Activated naive CD4-positive, alpha-beta T cell treated with anti-CD3 and anti-CD28 coated beads for 36 hours (primary cell): ENCODE measurements at regions not wholly inside any gene's neighbourhood (a gene's known extent, or its start where the extent isn't known, plus 50 kb on each side); places are given as distances from the start of the nearest gene placed in this dataset.

Source experiments
- CTCF ChIA-PET: fragments of 350-600 bp; sonication (Branson Sonifier 250); formaldehyde crosslinking; loops from one replicate; lab custom pipeline; 2021; ENCODE audit warnings: antibody characterized with exemption; lab: Charles Lee
- DNase-seq: peaks from one replicate; pipeline ENCODE4 v3.0.0-alpha.2; 2020
- H3K27ac Mint-ChIP-seq: one replicate; pipeline ENCODE4 v1.8.0; 2021; ENCODE audit warnings: mild to moderate bottlenecking, mixed read lengths
- H3K27me3 Mint-ChIP-seq: one replicate; pipeline ENCODE4 v1.8.0; 2021; ENCODE audit warnings: low read depth, mixed read lengths
- H3K36me3 Mint-ChIP-seq: one replicate; pipeline ENCODE4 v1.8.0; 2021; ENCODE audit warnings: low read depth, mixed read lengths
- H3K4me1 Mint-ChIP-seq: one replicate; pipeline ENCODE4 v1.8.0; 2021; ENCODE audit warnings: low read depth, mixed read lengths
- H3K4me3 Mint-ChIP-seq: one replicate; pipeline ENCODE4 v1.8.0; 2021; ENCODE audit warnings: mild to moderate bottlenecking, moderate library complexity, mixed read lengths
- H3K9me3 Mint-ChIP-seq: one replicate; pipeline ENCODE4 v1.8.0; 2021; ENCODE audit warnings: mixed read lengths
- intact Hi-C: fragments of 100-400 bp; cut with micrococcal nuclease; formaldehyde crosslinking; loops from one replicate; pipeline ENCODE4 v1.15.1; 2023

GRCh38 chr21:41024746-41025254 lies 143.2 kb upstream of the BACE2 start:
- no peaks in the 10 kb centered on the region for H3K4me1 Mint-ChIP-seq
- H3K9me3 Mint-ChIP-seq, result no peaks in the 10 kb centered on the region
- H3K27ac Mint-ChIP-seq, result no peak overlapping the region
- H3K36me3 Mint-ChIP-seq, result no peaks in the 10 kb centered on the region
- CTCF ChIA-PET, result no interaction called here
- no peak overlapping the region for H3K4me3 Mint-ChIP-seq
- no peak for DNase-seq
- intact Hi-C loops, result no loop called here
- H3K27me3 Mint-ChIP-seq, result peaks cover 13% of the 10 kb centered on the region

DNA sequence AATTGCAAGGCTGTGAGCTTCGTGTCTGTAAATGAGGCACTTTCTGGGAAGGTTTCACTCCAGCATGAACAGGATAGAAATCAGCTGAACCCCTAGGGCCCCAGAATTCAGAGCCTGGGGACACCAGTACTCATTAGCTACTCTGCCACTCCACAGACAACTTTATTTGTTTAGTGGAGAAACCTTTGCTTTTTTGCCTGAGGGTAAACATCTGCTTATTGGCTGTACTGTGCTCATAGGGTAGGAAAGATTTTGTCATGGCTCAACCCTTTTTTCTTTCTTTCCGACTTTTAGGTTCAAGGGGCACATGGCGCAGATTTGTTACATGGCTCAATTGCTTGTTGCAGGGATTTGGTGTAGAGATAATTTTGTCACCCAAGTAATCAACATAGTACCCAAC lies 138.4 kb upstream of the BACE2 start:
- Mint-ChIP-seq H3K27me3 (peaks cover 33% of the 10 kb centered on the region), H3K4me1 (no peaks in the 10 kb centered on the region), H3K27ac (no peak overlapping the region), H3K9me3 (no peaks in the 10 kb centered on the region), H3K36me3 (no peaks in the 10 kb centered on the region), H3K4me3 (no peak overlapping the region)
- intact Hi-C loops, result no loop called here
- no peak for DNase-seq
- CTCF ChIA-PET, result no interaction called here

DNA sequence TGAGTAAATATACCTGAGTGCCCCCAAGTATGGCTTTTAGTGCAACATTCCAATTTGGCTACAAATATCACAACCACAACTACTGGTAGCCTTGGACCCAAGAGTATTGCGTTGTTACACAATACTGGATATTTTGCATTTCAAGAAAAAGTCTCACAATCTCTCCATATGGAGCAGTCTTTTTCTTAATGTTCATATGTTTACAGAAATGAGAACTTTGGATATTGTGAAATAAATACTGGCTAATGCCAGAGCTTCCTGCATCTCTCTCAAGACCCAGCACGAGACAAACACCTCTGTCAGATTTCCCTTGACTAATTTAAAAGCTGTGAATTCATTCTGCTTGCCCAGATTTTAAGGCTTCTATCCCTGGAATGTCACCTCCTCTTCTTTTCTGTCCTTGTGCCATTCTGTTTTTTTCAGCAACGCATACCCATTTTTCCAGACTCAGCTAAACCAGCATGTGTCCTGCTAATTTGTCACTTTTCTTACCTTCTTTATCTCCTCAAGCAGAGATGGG lies 136.2 kb upstream of the BACE2 start:
- Mint-ChIP-seq H3K36me3 (no peaks in the 10 kb centered on the region), H3K27me3 (peaks cover 33% of the 10 kb centered on the region), H3K4me1 (no peaks in the 10 kb centered on the region), H3K4me3 (no peak overlapping the region), H3K27ac (no peak overlapping the region), H3K9me3 (no peaks in the 10 kb centered on the region)
- intact Hi-C loops, result no loop called here
- DNase-seq, result no peak
- CTCF ChIA-PET, result no interaction called here

DNA sequence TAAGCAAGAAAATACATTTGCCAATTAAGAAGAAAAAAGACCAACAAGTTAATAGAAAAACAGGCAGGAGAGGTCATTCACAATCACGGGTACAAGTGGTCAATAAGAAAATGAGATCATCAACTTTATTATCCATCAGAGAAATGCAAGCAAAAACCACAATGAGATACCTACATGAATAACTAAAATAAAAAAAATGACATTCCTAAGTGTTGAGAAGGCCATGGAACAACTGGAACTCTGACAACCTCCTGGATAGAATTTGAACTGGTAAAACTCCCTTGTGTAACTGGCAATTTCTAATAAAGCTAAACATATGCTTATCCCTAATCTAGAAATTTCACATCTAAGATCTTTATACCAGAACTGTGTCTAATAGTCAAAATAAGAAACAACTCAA lies 135.4 kb upstream of the BACE2 start:
- DNase-seq, result no peak
- peaks cover 33% of the 10 kb centered on the region for H3K27me3 Mint-ChIP-seq
- H3K27ac Mint-ChIP-seq, result no peak overlapping the region
- no peaks in the 10 kb centered on the region for H3K9me3 Mint-ChIP-seq
- no peaks in the 10 kb centered on the region for H3K4me1 Mint-ChIP-seq
- intact Hi-C loops, result no loop called here
- H3K4me3 Mint-ChIP-seq, result no peak overlapping the region
- CTCF ChIA-PET, result no interaction called here
- no peaks in the 10 kb centered on the region for H3K36me3 Mint-ChIP-seq

- intact Hi-C loops, result no loop called here
- H3K27me3 Mint-ChIP-seq, result peaks cover 14% of the 10 kb centered on the region
- no peak for DNase-seq
- H3K4me1 Mint-ChIP-seq, result no peaks in the 10 kb centered on the region
- H3K36me3 Mint-ChIP-seq, result no peaks in the 10 kb centered on the region
- CTCF ChIA-PET, result interaction anchor here (0.9 kb wide), 1 partner anchor 16 kb away, joined by 3 read pairs; no protein-coding TSS in a partner anchor
- no peaks in the 10 kb centered on the region for H3K9me3 Mint-ChIP-seq
- no peak overlapping the region for H3K27ac Mint-ChIP-seq
- no peak overlapping the region for H3K4me3 Mint-ChIP-seq
Observed at GRCh38 chr21:41037212-41037611, 130.7 kb upstream of the BACE2 start.

DNA sequence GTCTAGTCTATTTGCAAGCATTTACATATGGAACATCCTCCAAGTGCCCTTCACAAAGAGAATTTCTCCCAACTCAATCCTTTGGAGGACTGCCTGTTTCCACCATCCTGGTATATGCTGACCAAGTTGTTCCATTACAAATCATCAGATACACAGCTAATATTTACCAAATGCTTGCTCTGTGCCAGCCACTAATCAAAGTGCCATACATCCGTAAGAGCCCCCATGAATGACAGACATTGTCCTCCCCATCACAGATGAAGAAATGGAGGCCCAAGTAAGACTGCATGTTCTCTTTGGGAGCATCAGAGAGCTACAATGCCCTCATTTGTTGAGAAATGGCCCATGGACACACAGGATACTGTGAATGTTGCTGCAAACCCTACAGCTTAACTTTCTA lies 130.0 kb upstream of the BACE2 start:
- intact Hi-C loops, result no loop called here
- Mint-ChIP-seq H3K4me1 (no peaks in the 10 kb centered on the region), H3K36me3 (no peaks in the 10 kb centered on the region), H3K9me3 (no peaks in the 10 kb centered on the region), H3K27me3 (peaks cover 10% of the 10 kb centered on the region), H3K27ac (no peak overlapping the region), H3K4me3 (no peak overlapping the region)
- CTCF ChIA-PET, result interaction anchor here (0.9 kb wide), 1 partner anchor 16 kb away, joined by 3 read pairs; no protein-coding TSS in a partner anchor
- no peak for DNase-seq

- intact Hi-C loops, result no loop called here
- no peaks in the 10 kb centered on the region for H3K36me3 Mint-ChIP-seq
- DNase-seq, result no peak
- CTCF ChIA-PET, result no interaction called here
- H3K9me3 Mint-ChIP-seq, result no peaks in the 10 kb centered on the region
- peaks cover 14% of the 10 kb centered on the region for H3K27me3 Mint-ChIP-seq
- H3K4me1 Mint-ChIP-seq, result no peaks in the 10 kb centered on the region
- no peak overlapping the region for H3K27ac Mint-ChIP-seq
- H3K4me3 Mint-ChIP-seq, result no peak overlapping the region
Observed at GRCh38 chr21:41043014-41043413, 124.9 kb upstream of the BACE2 start.

GRCh38 chr21:41045534-41046268 lies 122.3 kb upstream of the BACE2 start:
- Mint-ChIP-seq H3K9me3 (no peaks in the 10 kb centered on the region), H3K36me3 (no peaks in the 10 kb centered on the region), H3K27me3 (peaks cover 12% of the 10 kb centered on the region), H3K27ac (no peak overlapping the region), H3K4me1 (no peaks in the 10 kb centered on the region), H3K4me3 (no peak overlapping the region)
- intact Hi-C loops, result no loop called here
- DNase-seq, result peak; percentile 5
- CTCF ChIA-PET, result no interaction called here

DNA sequence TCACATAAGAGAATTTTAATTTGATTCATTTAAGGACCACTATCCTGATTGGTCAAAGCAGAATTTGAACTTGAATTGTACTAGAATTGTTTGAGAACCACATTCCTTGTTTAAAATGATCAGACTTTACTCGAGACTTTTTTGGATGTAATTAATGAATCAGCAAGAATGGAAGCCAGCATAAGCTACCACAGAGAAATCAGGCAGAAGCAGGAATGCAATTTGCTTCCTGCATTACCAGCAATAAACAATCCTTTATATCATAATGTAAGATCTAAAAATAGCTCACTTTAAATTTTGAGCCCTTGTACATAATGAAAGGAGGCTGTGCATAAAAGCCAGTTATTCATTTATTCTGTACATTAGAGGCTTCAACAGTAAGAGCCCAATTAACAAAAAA lies 119.8 kb upstream of the BACE2 start:
- Mint-ChIP-seq H3K4me3 (no peak overlapping the region), H3K9me3 (no peaks in the 10 kb centered on the region), H3K36me3 (no peaks in the 10 kb centered on the region), H3K27me3 (peaks cover 12% of the 10 kb centered on the region), H3K4me1 (no peaks in the 10 kb centered on the region), H3K27ac (no peak overlapping the region)
- DNase-seq, result no peak
- CTCF ChIA-PET, result no interaction called here
- intact Hi-C loops, result no loop called here

DNA sequence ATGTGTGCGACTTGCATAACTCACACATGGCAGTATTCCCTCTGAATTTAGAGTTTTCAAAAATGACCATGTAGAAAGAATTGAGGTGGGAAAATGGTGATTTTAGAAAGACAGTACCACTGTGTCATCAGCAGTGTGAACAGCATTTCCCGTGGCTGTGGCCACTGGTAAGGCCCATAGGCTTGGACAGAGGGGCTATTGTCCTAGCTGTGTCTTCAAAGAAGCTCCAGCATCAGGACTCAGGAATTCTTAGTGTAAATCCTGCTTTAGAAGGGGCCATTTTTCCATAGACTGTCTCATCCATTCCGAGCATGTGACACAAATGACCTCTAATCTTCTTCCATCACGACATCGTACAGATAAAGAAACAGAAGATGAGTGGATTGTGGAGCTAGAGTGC lies 119.3 kb upstream of the BACE2 start:
- intact Hi-C loops, result no loop called here
- Mint-ChIP-seq H3K4me3 (no peak overlapping the region), H3K27ac (no peak overlapping the region), H3K9me3 (no peaks in the 10 kb centered on the region), H3K4me1 (no peaks in the 10 kb centered on the region), H3K27me3 (peaks cover 12% of the 10 kb centered on the region), H3K36me3 (no peaks in the 10 kb centered on the region)
- CTCF ChIA-PET, result no interaction called here
- DNase-seq, result no peak

DNA sequence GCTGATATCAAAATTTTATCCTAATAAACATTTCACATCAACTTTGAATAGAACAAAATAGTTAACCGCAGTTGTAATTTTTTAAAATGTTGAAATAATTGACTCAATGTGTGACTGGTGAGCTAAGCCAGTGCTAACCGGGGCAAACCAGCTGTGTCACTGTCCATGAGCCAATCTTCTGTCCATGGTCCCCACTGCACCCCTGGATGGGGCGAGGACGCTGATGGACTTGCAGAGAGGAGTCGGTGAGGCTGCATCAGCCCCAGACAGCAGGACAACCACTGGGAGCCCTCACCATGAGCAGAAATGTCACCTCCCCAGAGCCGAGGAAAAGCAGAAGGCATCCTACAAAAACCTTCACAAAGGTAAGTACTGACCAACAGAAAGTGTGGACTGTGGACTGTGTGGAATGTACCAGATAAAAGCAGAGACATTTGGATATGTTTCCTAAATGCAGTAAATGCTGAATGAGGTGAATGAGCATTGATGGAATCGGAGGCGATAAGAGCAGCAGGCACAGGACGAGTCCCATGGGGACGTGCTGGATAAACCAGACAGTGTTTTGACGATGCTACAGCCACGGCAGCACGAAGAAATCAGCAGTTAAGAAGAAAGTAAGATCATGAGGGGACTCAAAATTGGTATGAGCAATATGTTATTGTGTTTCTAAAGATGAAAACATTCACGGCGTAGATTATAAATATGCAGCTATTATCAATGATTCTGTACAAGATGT lies 115.0 kb upstream of the BACE2 start:
- DNase-seq, result no peak
- CTCF ChIA-PET, result interaction anchor here (1.3 kb wide), 1 partner anchor 16 kb away, joined by 3 read pairs; no protein-coding TSS in a partner anchor
- Mint-ChIP-seq H3K4me1 (no peaks in the 10 kb centered on the region), H3K27me3 (no peaks in the 10 kb centered on the region), H3K27ac (no peak overlapping the region), H3K36me3 (no peaks in the 10 kb centered on the region), H3K4me3 (no peak overlapping the region), H3K9me3 (no peaks in the 10 kb centered on the region)
- intact Hi-C loops, result no loop called here

- CTCF ChIA-PET, result interaction anchor here (1.3 kb wide), 1 partner anchor 17 kb away, joined by 3 read pairs; no protein-coding TSS in a partner anchor
- Mint-ChIP-seq H3K27me3 (no peaks in the 10 kb centered on the region), H3K9me3 (no peaks in the 10 kb centered on the region), H3K36me3 (no peaks in the 10 kb centered on the region), H3K4me1 (no peaks in the 10 kb centered on the region), H3K4me3 (no peak overlapping the region), H3K27ac (no peak overlapping the region)
- DNase-seq, result no peak
- intact Hi-C loops, result no loop called here
Observed at GRCh38 chr21:41054018-41054578, 113.9 kb upstream of the BACE2 start.
